HEK293 (cell line): ENCODE measurements at regions not wholly inside any gene's neighbourhood (a gene's known extent, or its start where the extent isn't known, plus 50 kb on each side); places are given as distances from the start of the nearest gene placed in this dataset.

Experiments
- CTCF ChIA-PET: fragments of 350-600 bp; formaldehyde crosslinking; extraction: SDS; loops from one replicate; lab custom pipeline; 2021; ENCODE audit warnings: antibody characterized with exemption; lab: Yijun Ruan, JAX
- POLR2A ChIA-PET: fragments of 300-600 bp; formaldehyde crosslinking; extraction: SDS; loops from one replicate; lab custom pipeline; 2020; ENCODE audit warnings: antibody characterized with exemption, inconsistent platforms; lab: Yijun Ruan, JAX
- H3K27ac ChIP-seq: fragments of 200-500 bp; sonication (Bioruptor generic); 2 replicates; pipeline ENCODE4 v1.5.1; 2014; ENCODE audit warnings: low read depth, low read length, control low read depth, inconsistent platforms; ENCODE audit errors: extremely low read depth
- H3K36me3 ChIP-seq, 2 experiments: fragments of 200-500 bp in 1 of 2; sonication (Bioruptor generic) in 1 of 2; 1 replicate in 1 of 2; 2 replicates in 1 of 2; pipeline ENCODE4 v1.5.1; 2014 to 2017; ENCODE audit warnings: inconsistent platforms in 2 of 2, low read length in 2 of 2; ENCODE audit not compliant: control insufficient read depth in 2 of 2, insufficient read depth in 1 of 2
- H3K4me1 ChIP-seq: fragments of 200-500 bp; sonication (Bioruptor generic); 2 replicates; pipeline ENCODE4 v1.5.1; 2014; ENCODE audit warnings: mild to moderate bottlenecking, low read length, inconsistent platforms; ENCODE audit not compliant: control insufficient read depth, insufficient read depth
- H3K4me3 ChIP-seq: 2 replicates; pipeline ENCODE4 v1.5.1; 2011; ENCODE audit warnings: low read depth, mild to moderate bottlenecking, control low read depth, low read length, moderate library complexity
- H3K9me3 ChIP-seq: fragments of 200-500 bp; sonication (Bioruptor generic); 2 replicates; pipeline ENCODE4 v1.5.1; 2014; ENCODE audit warnings: low read depth, low read length, inconsistent platforms; ENCODE audit not compliant: control insufficient read depth, insufficient read depth
- HOXD13 ChIP-seq: sonication (generic); formaldehyde crosslinking; IDR thresholded peaks from 2 replicates; pipeline ENCODE4 v1.8.0; 2022; ENCODE audit warnings: missing genetic modification reagents, borderline replicate concordance
- SP2 ChIP-seq: fragments of 450-650 bp; formaldehyde crosslinking; IDR thresholded peaks from 2 replicates; pipeline ENCODE4 v1.5.1; 2016; ENCODE audit warnings: missing biosample characterization, missing genetic modification characterization
- ZBTB1 ChIP-seq: fragments of 450-650 bp; formaldehyde crosslinking; IDR thresholded peaks from 2 replicates; pipeline ENCODE4 v1.5.1; 2016; ENCODE audit warnings: missing biosample characterization, missing genetic modification characterization
- ZBTB20 ChIP-seq: fragments of 450-650 bp; formaldehyde crosslinking; IDR thresholded peaks from 2 replicates; pipeline ENCODE4 v1.5.1; 2016; ENCODE audit warnings: missing biosample characterization, missing genetic modification characterization
- ZFHX2 ChIP-seq: fragments of 450-650 bp; formaldehyde crosslinking; conservative IDR thresholded peaks from 2 replicates; pipeline ENCODE4 v1.5.1; 2016; ENCODE audit warnings: missing biosample characterization, missing genetic modification characterization
- ZFP37 ChIP-seq: fragments of 450-650 bp; formaldehyde crosslinking; IDR thresholded peaks from 2 replicates; pipeline ENCODE4 v1.5.1; 2016; ENCODE audit warnings: missing biosample characterization, missing genetic modification characterization
- ZNF10 ChIP-seq: fragments of 450-650 bp; formaldehyde crosslinking; IDR thresholded peaks from 2 replicates; pipeline ENCODE4 v1.5.1; 2017; ENCODE audit warnings: missing biosample characterization, missing genetic modification characterization
- ZNF221 ChIP-seq: fragments of 450-650 bp; formaldehyde crosslinking; IDR thresholded peaks from 2 replicates; pipeline ENCODE4 v1.5.1; 2017; ENCODE audit warnings: missing biosample characterization, missing genetic modification characterization, borderline replicate concordance
- ZNF23 ChIP-seq: fragments of 450-650 bp; formaldehyde crosslinking; IDR thresholded peaks from 2 replicates; pipeline ENCODE4 v1.5.1; 2016; ENCODE audit warnings: missing biosample characterization, missing genetic modification characterization, borderline replicate concordance
- ZNF266 ChIP-seq: fragments of 450-650 bp; formaldehyde crosslinking; IDR thresholded peaks from 2 replicates; pipeline ENCODE4 v1.5.1; 2016; ENCODE audit warnings: missing biosample characterization, missing genetic modification characterization, low read depth
- ZNF311 ChIP-seq: fragments of 450-650 bp; formaldehyde crosslinking; IDR thresholded peaks from 2 replicates; pipeline ENCODE4 v1.5.1; 2017; ENCODE audit warnings: missing biosample characterization, missing genetic modification characterization, borderline replicate concordance
- ZNF341 ChIP-seq: fragments of 450-650 bp; formaldehyde crosslinking; IDR thresholded peaks from 2 replicates; pipeline ENCODE4; 2016; ENCODE audit warnings: low read depth, missing biosample characterization, missing genetic modification characterization
- ZNF394 ChIP-seq: fragments of 450-650 bp; formaldehyde crosslinking; IDR thresholded peaks from 2 replicates; pipeline ENCODE4 v1.5.1; 2016; ENCODE audit warnings: missing biosample characterization, missing genetic modification characterization, mild to moderate bottlenecking, moderate library complexity, borderline replicate concordance
- ZNF510 ChIP-seq: fragments of 450-650 bp; formaldehyde crosslinking; IDR thresholded peaks from 2 replicates; pipeline ENCODE4 v1.5.1; 2018; ENCODE audit warnings: mild to moderate bottlenecking, missing genetic modification characterization, missing biosample characterization; ENCODE audit not compliant: insufficient replicate concordance
- ZNF544 ChIP-seq: fragments of 450-650 bp; formaldehyde crosslinking; IDR thresholded peaks from 2 replicates; pipeline ENCODE4 v1.5.0; 2017; ENCODE audit warnings: missing biosample characterization, missing genetic modification characterization
- ZNF558 ChIP-seq: fragments of 450-650 bp; formaldehyde crosslinking; IDR thresholded peaks from 2 replicates; pipeline ENCODE4 v1.5.1; 2016; ENCODE audit warnings: missing biosample characterization, missing genetic modification characterization
- ZNF777 ChIP-seq: fragments of 450-650 bp; formaldehyde crosslinking; IDR thresholded peaks from 2 replicates; pipeline ENCODE4 v1.5.1; 2017; ENCODE audit warnings: missing biosample characterization, missing genetic modification characterization, borderline replicate concordance
- ZSCAN23 ChIP-seq: fragments of 450-650 bp; formaldehyde crosslinking; IDR thresholded peaks from 2 replicates; pipeline ENCODE4 v1.5.1; 2016; ENCODE audit warnings: missing biosample characterization, missing genetic modification characterization
- ZSCAN5A ChIP-seq: fragments of 450-650 bp; formaldehyde crosslinking; IDR thresholded peaks from 2 replicates; pipeline ENCODE4 v1.5.1; 2016; ENCODE audit warnings: missing biosample characterization, missing genetic modification characterization
- ZXDB ChIP-seq: fragments of 450-650 bp; formaldehyde crosslinking; IDR thresholded peaks from 2 replicates; pipeline ENCODE4 v1.5.1; 2016; ENCODE audit warnings: missing biosample characterization, missing genetic modification characterization
- TF ChIP-seq, protein P1 (sequence below): fragments of 450-650 bp; formaldehyde crosslinking; IDR thresholded peaks from 2 replicates; pipeline ENCODE4 v1.5.1; 2016; ENCODE audit warnings: missing biosample characterization, missing genetic modification characterization
- TF ChIP-seq, protein P2 (sequence below): fragments of 450-650 bp; formaldehyde crosslinking; IDR thresholded peaks from 2 replicates; pipeline ENCODE4 v1.5.1; 2016; ENCODE audit warnings: missing biosample characterization, missing genetic modification characterization
- TF ChIP-seq, protein P3 (sequence below): fragments of 450-650 bp; formaldehyde crosslinking; IDR thresholded peaks from 2 replicates; pipeline ENCODE4 v1.5.1; 2016; ENCODE audit warnings: missing biosample characterization, missing genetic modification characterization

GRCh38 chr2:2871480-2872308 is 505.9 kb downstream of the EIPR1 start (continued):
- no peak for TF ChIP-seq ZNF23
- no peak for TF ChIP-seq ZNF777 (tag by site-specific recombination)
- no peak for TF ChIP-seq ZNF544 (tag by site-specific recombination)

DNA sequence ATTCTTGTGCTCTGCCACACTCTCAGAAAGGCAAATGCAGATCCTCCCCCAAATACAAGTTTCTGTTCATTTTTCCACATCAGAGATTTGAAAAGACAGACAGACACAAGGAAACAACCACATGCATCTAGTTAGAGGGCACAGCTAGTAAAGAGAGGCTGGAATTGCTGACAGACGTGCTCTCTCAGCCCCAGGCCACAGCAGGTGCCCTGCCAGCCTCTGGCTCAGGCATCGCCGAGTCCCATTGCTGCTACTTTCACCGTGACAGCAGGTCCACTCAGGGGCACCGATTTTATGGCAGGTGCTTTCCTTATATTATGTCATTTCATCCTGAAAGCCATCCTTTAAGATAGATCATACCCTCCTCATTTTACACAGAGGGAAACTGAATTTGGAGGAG is 507.5 kb downstream of the EIPR1 start:
- CTCF ChIA-PET = no interaction called here
- Histone ChIP-seq H3K27ac (no peak overlapping the region), H3K4me3 (no peak overlapping the region), H3K9me3 (no peaks in the 10 kb centered on the region), H3K36me3 (no peaks in the 10 kb centered on the region), H3K4me1 (no peaks in the 10 kb centered on the region)
- TF ChIP-seq SP2 (tag by site-specific recombination) (no peak), ZNF558 (tag by site-specific recombination) (no peak), ZNF394 (tag by site-specific recombination) (no peak), HOXD13 (no peak), ZBTB1 (tag by site-specific recombination) (no peak), ZNF266 (tag by site-specific recombination) (no peak), ZNF510 (no peak)
- POLR2A ChIA-PET = no interaction called here

DNA sequence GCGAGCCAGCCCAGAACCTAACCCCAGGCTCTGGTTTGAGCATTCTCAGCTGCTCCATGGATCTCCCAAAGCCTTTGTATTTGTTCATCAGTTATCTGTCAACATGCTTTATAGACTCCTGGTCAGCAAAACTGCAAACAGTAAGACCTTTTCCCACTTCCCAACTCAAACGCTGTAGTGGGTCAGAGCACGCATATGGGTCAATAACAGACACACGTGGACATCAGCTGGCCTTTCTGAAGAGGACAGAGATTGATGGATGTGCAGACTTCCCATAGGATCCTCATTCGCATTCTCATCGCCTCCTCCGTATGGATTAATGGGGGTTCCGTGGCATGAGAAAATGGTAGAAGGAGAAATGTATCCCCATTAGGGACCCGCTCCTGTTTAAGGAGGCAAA is 508.1 kb downstream of the EIPR1 start:
- Histone ChIP-seq H3K9me3 (no peaks in the 10 kb centered on the region), H3K27ac (no peak overlapping the region), H3K4me1 (no peaks in the 10 kb centered on the region), H3K4me3 (no peak overlapping the region), H3K36me3 (no peaks in the 10 kb centered on the region)
- ChIA-PET CTCF (no interaction called here), POLR2A (no interaction called here)
- TF ChIP-seq ZBTB20 (tag by site-specific recombination) (no peak), ZSCAN23 (tag by site-specific recombination) (no peak), ZNF221 (no peak), ZSCAN5A (tag by site-specific recombination) (no peak)

- Histone ChIP-seq H3K4me3 (no peak overlapping the region), H3K9me3 (no peaks in the 10 kb centered on the region), H3K4me1 (no peaks in the 10 kb centered on the region), H3K36me3 (no peaks in the 10 kb centered on the region), H3K27ac (no peak overlapping the region)
- ChIA-PET POLR2A (no interaction called here), CTCF (interaction anchor here (0.6 kb wide), 1 partner anchor 89 kb away, joined by 3 read pairs; no protein-coding TSS in a partner anchor)
- TF ChIP-seq ZNF10 (tag by site-specific recombination) (no peak), ZNF558 (tag by site-specific recombination) (no peak), ZNF311 (no peak), ZFHX2 (tag by site-specific recombination) (no peak), ZFP37 (tag by site-specific recombination) (no peak), ZNF341 (tag by site-specific recombination) (no peak), ZXDB (tag by site-specific recombination) (no peak)
- TF ChIP-seq, protein P1, sequence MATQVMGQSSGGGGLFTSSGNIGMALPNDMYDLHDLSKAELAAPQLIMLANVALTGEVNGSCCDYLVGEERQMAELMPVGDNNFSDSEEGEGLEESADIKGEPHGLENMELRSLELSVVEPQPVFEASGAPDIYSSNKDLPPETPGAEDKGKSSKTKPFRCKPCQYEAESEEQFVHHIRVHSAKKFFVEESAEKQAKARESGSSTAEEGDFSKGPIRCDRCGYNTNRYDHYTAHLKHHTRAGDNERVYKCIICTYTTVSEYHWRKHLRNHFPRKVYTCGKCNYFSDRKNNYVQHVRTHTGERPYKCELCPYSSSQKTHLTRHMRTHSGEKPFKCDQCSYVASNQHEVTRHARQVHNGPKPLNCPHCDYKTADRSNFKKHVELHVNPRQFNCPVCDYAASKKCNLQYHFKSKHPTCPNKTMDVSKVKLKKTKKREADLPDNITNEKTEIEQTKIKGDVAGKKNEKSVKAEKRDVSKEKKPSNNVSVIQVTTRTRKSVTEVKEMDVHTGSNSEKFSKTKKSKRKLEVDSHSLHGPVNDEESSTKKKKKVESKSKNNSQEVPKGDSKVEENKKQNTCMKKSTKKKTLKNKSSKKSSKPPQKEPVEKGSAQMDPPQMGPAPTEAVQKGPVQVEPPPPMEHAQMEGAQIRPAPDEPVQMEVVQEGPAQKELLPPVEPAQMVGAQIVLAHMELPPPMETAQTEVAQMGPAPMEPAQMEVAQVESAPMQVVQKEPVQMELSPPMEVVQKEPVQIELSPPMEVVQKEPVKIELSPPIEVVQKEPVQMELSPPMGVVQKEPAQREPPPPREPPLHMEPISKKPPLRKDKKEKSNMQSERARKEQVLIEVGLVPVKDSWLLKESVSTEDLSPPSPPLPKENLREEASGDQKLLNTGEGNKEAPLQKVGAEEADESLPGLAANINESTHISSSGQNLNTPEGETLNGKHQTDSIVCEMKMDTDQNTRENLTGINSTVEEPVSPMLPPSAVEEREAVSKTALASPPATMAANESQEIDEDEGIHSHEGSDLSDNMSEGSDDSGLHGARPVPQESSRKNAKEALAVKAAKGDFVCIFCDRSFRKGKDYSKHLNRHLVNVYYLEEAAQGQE = no peak
- TF ChIP-seq, protein P2, sequence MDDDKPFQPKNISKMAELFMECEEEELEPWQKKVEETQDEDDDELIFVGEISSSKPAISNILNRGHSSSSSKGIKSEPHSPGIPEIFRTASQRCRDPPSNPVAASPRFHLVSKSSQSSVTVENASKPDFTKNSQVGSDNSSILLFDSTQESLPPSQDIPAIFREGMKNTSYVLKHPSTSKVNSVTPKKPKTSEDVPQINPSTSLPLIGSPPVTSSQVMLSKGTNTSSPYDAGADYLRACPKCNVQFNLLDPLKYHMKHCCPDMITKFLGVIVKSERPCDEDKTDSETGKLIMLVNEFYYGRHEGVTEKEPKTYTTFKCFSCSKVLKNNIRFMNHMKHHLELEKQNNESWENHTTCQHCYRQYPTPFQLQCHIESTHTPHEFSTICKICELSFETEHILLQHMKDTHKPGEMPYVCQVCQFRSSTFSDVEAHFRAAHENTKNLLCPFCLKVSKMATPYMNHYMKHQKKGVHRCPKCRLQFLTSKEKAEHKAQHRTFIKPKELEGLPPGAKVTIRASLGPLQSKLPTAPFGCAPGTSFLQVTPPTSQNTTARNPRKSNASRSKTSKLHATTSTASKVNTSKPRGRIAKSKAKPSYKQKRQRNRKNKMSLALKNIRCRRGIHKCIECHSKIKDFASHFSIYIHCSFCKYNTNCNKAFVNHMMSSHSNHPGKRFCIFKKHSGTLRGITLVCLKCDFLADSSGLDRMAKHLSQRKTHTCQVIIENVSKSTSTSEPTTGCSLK (tag by site-specific recombination) = no peak
- TF ChIP-seq, protein P3, sequence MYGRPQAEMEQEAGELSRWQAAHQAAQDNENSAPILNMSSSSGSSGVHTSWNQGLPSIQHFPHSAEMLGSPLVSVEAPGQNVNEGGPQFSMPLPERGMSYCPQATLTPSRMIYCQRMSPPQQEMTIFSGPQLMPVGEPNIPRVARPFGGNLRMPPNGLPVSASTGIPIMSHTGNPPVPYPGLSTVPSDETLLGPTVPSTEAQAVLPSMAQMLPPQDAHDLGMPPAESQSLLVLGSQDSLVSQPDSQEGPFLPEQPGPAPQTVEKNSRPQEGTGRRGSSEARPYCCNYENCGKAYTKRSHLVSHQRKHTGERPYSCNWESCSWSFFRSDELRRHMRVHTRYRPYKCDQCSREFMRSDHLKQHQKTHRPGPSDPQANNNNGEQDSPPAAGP = no peak
These were observed 509.5 kb downstream of the EIPR1 start for GRCh38 chr2:2868085-2868484.
